Mesenteric fat pad (tissue), 1 donor: ENCODE measurements at regions not wholly inside any gene's neighbourhood (a gene's known extent, or its start where the extent isn't known, plus 50 kb on each side); places are given as distances from the start of the nearest gene placed in this dataset.

ENCODE experiments used
- DNase-seq: peaks from one replicate; pipeline ENCODE4 v3.0.0-alpha.2; 2020; ENCODE audit warnings: low spot score
- donor health status: DM: yes; HTN: yes; CAD: no.

- no peak for DNase-seq
Observed at GRCh38 chr1:239725933-239726332, 339.6 kb downstream of the CHRM3 start.

- no peak for DNase-seq
Observed at GRCh38 chr1:239730378-239730777, 344.0 kb downstream of the CHRM3 start.

- DNase-seq: no peak
Observed at GRCh38 chr1:239731082-239731748, 344.8 kb downstream of the CHRM3 start.

- DNase-seq: no peak
Observed at GRCh38 chr1:239732770-239733169, 346.4 kb downstream of the CHRM3 start.

- no peak for DNase-seq
Observed at GRCh38 chr1:239733995-239734394, 347.6 kb downstream of the CHRM3 start.

- DNase-seq: no peak
Observed at GRCh38 chr1:239735111-239735510, 348.7 kb downstream of the CHRM3 start.

GRCh38 chr1:239736479-239736878 lies 350.1 kb downstream of the CHRM3 start:
- no peak for DNase-seq

- DNase-seq: no peak
Observed at GRCh38 chr1:239739375-239739774, 352.3 kb upstream of the FMN2 start.

- no peak for DNase-seq
Observed at GRCh38 chr1:239739919-239740318, 351.8 kb upstream of the FMN2 start.

- no peak for DNase-seq
Observed at GRCh38 chr1:239742416-239743109, 349.1 kb upstream of the FMN2 start.

GRCh38 chr1:239744851-239745250 lies 346.8 kb upstream of the FMN2 start:
- no peak for DNase-seq

- DNase-seq: no peak
Observed at GRCh38 chr1:239755107-239755912, 336.4 kb upstream of the FMN2 start.

GRCh38 chr1:239757716-239758115 lies 334.0 kb upstream of the FMN2 start:
- no peak for DNase-seq

GRCh38 chr1:239758756-239759155 lies 332.9 kb upstream of the FMN2 start:
- DNase-seq: no peak

GRCh38 chr1:239761509-239761908 lies 330.2 kb upstream of the FMN2 start:
- DNase-seq: no peak

GRCh38 chr1:239763850-239764249 lies 327.8 kb upstream of the FMN2 start:
- DNase-seq: no peak

GRCh38 chr1:239764546-239764945 lies 327.1 kb upstream of the FMN2 start:
- no peak for DNase-seq

GRCh38 chr1:239765163-239765562 lies 326.5 kb upstream of the FMN2 start:
- no peak for DNase-seq

GRCh38 chr1:239771550-239771949 lies 320.1 kb upstream of the FMN2 start:
- DNase-seq: no peak

- no peak for DNase-seq
Observed at GRCh38 chr1:239772446-239772845, 319.2 kb upstream of the FMN2 start.

GRCh38 chr1:239775466-239775865 lies 316.2 kb upstream of the FMN2 start:
- DNase-seq: no peak

- DNase-seq: no peak
Observed at GRCh38 chr1:239778208-239778813, 313.4 kb upstream of the FMN2 start.
